Right atrium auricular region (tissue), 2 donors: ENCODE measurements at regions not wholly inside any gene's neighbourhood (a gene's known extent, or its start where the extent isn't known, plus 50 kb on each side); places are given as distances from the start of the nearest gene placed in this dataset.

Experiments
- DNase-seq: peaks from one replicate; pipeline ENCODE4 v3.0.0-alpha.2; 2019; ENCODE audit warnings: low spot score
- H3K27ac ChIP-seq, 2 donors: fragments of 200-600 bp; sonication (generic); 1 replicate in 1 of 2; 2 replicates in 1 of 2; pipeline ENCODE4 v1.5.1; 2016 to 2019
- H3K27me3 ChIP-seq, 2 donors: fragments of 200-600 bp; sonication (generic); one replicate each; pipeline versions ENCODE4 v1.5.1 to v1.6.0; 2017 to 2019
- H3K36me3 ChIP-seq: fragments of 200-600 bp; sonication (generic); one replicate; pipeline ENCODE4 v1.5.1; 2016
- H3K4me1 ChIP-seq, 2 donors: fragments of 200-600 bp; sonication (generic); one replicate each; pipeline versions ENCODE4 v1.5.1 to v1.6.0; 2017 to 2019
- H3K4me3 ChIP-seq, 2 donors: fragments of 200-600 bp; sonication (generic); 1 replicate in 1 of 2; 2 replicates in 1 of 2; pipeline ENCODE4 v1.5.1; 2017 to 2019; ENCODE audit warnings: mild to moderate bottlenecking in 1 of 2, moderate library complexity in 1 of 2
- H3K9me3 ChIP-seq, 2 donors: fragments of 200-600 bp; sonication (generic); one replicate each; pipeline ENCODE4 v1.5.1; 2019
- CTCF ChIP-seq, 2 donors: fragments of 200-600 bp; sonication (generic); IDR thresholded peaks; one replicate each; pipeline ENCODE4 v1.5.1; 2019; ENCODE audit warnings: antibody characterized with exemption in 2 of 2

- no peak for TF ChIP-seq CTCF (IDR thresholded peaks at IDR 0.05)
- no peak overlapping the region for H3K27ac ChIP-seq
These were observed 66.9 kb upstream of the SELENOP start for GRCh38 chr5:42878550-42878949.

GRCh38 chr5:42878041-42878440 lies 66.3 kb upstream of the SELENOP start:
- Histone ChIP-seq H3K4me1 (no peaks in the 10 kb centered on the region), H3K27ac (no peak overlapping the region), H3K4me3 (no peak overlapping the region), H3K9me3 (no peaks in the 10 kb centered on the region), H3K36me3 (no peaks in the 10 kb centered on the region), H3K27me3 (no peaks in the 10 kb centered on the region)
- no peak for DNase-seq
- TF ChIP-seq CTCF (IDR thresholded peaks at IDR 0.05), result no peak

More at GRCh38 chr5:42878550-42878949, 66.9 kb upstream of the SELENOP start:
- no peak for DNase-seq
- no peak overlapping the region for H3K4me3 ChIP-seq
- no peaks in the 10 kb centered on the region for H3K9me3 ChIP-seq
- H3K27me3 ChIP-seq, result no peaks in the 10 kb centered on the region
- no peaks in the 10 kb centered on the region for H3K4me1 ChIP-seq
- no peaks in the 10 kb centered on the region for H3K36me3 ChIP-seq

GRCh38 chr5:42877431-42877830 lies 65.7 kb upstream of the SELENOP start:
- Histone ChIP-seq H3K36me3 (no peaks in the 10 kb centered on the region), H3K4me1 (no peaks in the 10 kb centered on the region), H3K4me3 (no peak overlapping the region), H3K27me3 (no peaks in the 10 kb centered on the region), H3K27ac (no peak overlapping the region), H3K9me3 (no peaks in the 10 kb centered on the region)
- DNase-seq, result no peak
- no peak for TF ChIP-seq CTCF (IDR thresholded peaks at IDR 0.05)

- Histone ChIP-seq H3K4me3 (peak overlapping the region in 1 of 2 donors; percentile 9), H3K27me3 (no peaks in the 10 kb centered on the region), H3K9me3 (no peaks in the 10 kb centered on the region), H3K36me3 (no peaks in the 10 kb centered on the region), H3K27ac (no peak overlapping the region), H3K4me1 (no peaks in the 10 kb centered on the region)
- TF ChIP-seq CTCF (IDR thresholded peaks at IDR 0.05), result no peak
- DNase-seq, result no peak
These were observed 64.7 kb upstream of the SELENOP start for GRCh38 chr5:42876375-42876844.

- H3K36me3 ChIP-seq, result no peaks in the 10 kb centered on the region
- H3K9me3 ChIP-seq, result no peaks in the 10 kb centered on the region
- no peaks in the 10 kb centered on the region for H3K27me3 ChIP-seq
- no peak overlapping the region for H3K4me3 ChIP-seq
- no peak for DNase-seq
- TF ChIP-seq CTCF (IDR thresholded peaks at IDR 0.05), result no peak
- H3K4me1 ChIP-seq, result no peaks in the 10 kb centered on the region
- H3K27ac ChIP-seq, result no peak overlapping the region
These were observed 64.2 kb upstream of the SELENOP start for GRCh38 chr5:42875785-42876374.

- H3K4me3 ChIP-seq, result no peak overlapping the region
- no peak overlapping the region for H3K27ac ChIP-seq
- no peak for TF ChIP-seq CTCF (IDR thresholded peaks at IDR 0.05)
- no peaks in the 10 kb centered on the region for H3K36me3 ChIP-seq
- no peak for DNase-seq
- no peaks in the 10 kb centered on the region for H3K4me1 ChIP-seq
- H3K27me3 ChIP-seq, result no peaks in the 10 kb centered on the region
- no peaks in the 10 kb centered on the region for H3K9me3 ChIP-seq
These were observed 63.5 kb upstream of the SELENOP start for GRCh38 chr5:42875211-42875610.
